Hepatic stellate cell (primary cell): ENCODE measurements at regions not wholly inside any gene's neighbourhood (a gene's known extent, or its start where the extent isn't known, plus 50 kb on each side); places are given as distances from the start of the nearest gene placed in this dataset.

ENCODE experiments used
- DNase-seq: peaks from one replicate; pipeline ENCODE4 v3.0.0; 2011; ENCODE audit warnings: low spot score

DNA sequence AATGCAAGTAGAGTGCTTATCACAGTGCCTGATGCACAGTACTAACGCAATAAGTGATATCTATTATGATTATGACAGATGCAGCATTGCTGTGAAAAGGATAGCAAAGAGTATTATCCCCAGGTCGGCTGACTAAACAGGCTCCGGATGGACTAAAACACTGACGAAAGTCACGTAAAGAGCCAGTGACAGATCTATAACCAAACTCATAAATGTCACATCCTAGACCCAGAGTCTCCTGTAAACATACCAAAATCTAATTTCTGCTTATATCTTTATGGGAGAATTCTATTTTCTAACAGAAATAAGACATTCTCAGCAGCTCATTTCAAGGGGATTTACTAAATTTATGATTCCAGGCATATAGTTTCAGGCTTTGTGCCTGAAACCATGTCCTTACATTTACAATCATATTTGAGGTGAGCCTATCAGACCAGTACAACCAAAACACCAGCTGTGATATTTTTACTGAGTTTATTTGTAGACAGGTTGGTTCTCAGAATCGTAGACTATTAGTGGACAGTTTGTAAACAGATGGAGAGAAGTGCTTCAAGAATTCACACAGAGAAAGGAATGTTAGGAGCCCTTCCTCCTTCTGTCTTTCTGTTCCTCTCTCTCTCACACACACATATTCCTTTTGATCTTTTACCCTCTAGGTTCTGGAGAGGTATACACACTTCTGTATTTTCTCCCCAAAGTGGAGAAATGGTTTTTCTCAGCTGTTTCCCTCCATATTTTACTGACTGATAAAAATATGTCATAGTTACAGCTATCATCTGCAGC is 52.4 kb upstream of the WDR26 start:
- DNase-seq = no peak

- no peak for DNase-seq
Observed at GRCh38 chr1:224488806-224489499, 54.4 kb upstream of the WDR26 start.

- no peak for DNase-seq
Observed at GRCh38 chr1:224489534-224490365, 55.2 kb upstream of the WDR26 start.

- DNase-seq = no peak
Observed at GRCh38 chr1:224490549-224491537, 56.2 kb upstream of the WDR26 start.

GRCh38 chr1:224492015-224492414 is 57.4 kb upstream of the WDR26 start:
- no peak for DNase-seq

DNA sequence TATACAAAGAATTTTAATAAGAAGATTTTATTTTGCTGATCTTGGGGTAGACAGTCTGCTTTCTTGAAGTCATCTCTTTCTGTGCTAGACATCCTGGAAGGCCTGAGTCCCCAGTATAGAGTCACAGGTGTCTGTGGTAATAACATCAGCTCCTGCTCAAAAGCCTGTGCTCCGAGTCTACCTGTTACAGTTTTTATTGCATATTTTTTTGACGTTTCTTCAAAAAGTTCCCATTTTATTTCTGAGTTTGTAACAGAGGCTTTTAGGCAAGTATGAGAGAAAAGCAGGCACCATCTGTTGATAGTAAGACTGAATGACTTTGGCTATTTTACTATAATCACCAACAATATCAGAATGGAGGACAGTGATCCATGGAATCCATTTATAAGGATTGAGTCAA is 58.0 kb upstream of the WDR26 start:
- no peak for DNase-seq

- no peak for DNase-seq
Observed at GRCh38 chr1:224493269-224493668, 58.7 kb upstream of the WDR26 start.

DNA sequence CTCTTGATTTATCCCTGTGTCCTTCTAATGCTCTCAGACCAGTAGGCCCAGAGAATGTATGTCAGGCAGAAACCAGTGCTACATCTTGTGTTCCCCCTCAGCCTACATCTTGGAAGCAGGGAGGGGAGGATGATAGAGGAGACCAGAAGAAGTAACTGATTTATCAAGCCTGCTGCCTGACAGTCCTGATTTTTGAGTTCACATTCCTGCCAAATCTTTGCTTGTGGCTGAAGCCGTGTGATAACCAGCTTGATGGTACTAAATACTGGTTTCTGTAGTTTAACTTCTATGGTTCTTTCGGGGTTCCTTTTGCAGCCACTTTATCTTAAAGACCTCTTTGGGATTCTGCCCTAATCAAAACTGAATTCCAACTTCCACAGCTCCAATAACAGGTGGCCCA is 59.7 kb upstream of the WDR26 start:
- DNase-seq = no peak

DNA sequence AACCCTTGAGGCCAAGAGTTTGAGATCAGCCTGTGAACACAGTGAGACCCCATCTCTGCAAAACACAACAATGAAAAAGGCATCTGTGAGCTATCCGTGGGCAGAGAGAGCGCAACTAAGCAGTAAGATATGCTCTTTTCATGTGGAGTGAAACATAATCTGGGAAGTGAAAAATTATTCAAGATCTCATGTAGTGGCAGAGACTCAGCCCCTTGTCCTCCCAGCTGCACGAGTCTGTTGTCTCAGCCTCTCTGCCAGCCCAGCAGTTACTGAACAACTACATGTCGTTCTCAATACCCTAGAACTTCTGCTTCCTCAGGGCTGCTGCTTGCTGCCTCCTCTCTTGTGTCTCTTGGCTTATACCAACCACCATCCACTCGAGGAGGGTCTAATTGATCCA is 61.3 kb upstream of the WDR26 start:
- no peak for DNase-seq

- DNase-seq = no peak
Observed at GRCh38 chr1:224496826-224497225, 62.2 kb upstream of the WDR26 start.

- peak; percentile 81 for DNase-seq
Observed at GRCh38 chr1:224497714-224498573, 63.3 kb upstream of the WDR26 start.

DNA sequence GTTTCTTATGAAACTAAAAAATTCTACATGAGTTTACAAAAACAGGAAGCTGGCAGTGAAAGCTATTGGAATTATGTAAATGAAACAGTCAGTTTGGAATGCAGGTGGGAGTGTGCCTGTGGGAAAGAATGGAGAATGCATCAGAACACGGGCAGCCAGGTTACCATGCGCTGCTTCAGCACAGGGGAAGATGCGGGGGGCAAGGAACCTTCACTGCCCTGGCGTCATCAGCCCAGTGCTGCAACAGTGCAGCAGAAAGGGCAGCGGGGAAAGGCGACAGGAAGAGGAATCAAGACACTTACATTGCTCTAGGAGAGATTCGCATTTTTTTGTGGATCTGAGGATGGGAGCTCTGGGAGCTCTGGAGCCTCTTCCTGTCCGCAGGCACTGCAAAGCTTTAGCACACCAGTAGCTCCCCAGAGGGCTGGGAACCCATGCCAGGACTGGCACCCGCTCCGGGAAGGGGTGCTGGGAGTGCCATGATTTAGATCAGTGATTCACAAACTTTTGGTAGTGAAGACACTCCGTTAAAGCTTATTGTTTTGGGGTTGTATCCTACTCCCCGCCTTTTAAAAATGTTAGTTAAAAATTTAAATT is 64.1 kb upstream of the WDR26 start:
- peak; percentile 45 for DNase-seq

DNA sequence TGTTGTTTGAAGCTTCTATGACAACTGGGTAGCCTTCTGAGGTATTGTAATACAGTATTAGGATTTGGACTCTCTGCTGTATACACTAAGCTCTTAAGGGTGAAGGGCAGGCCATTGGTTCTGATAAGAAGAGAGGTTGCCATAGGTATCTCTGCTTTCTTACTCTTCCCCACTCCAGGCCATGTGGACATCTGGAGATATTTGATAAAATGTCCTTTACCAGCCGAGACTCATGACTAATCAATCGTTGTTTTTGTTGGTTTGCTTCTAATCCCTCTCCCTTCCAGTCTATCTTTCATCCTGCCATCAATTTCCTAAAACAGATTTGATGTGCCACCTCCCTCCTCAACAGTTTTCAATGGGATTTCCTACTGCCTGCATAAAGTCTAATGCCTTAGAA is 64.6 kb upstream of the WDR26 start:
- DNase-seq = no peak

- no peak for DNase-seq
Observed at GRCh38 chr1:224500796-224501195, 66.2 kb upstream of the WDR26 start.

- no peak for DNase-seq
Observed at GRCh38 chr1:224501836-224502235, 67.2 kb upstream of the WDR26 start.

DNA sequence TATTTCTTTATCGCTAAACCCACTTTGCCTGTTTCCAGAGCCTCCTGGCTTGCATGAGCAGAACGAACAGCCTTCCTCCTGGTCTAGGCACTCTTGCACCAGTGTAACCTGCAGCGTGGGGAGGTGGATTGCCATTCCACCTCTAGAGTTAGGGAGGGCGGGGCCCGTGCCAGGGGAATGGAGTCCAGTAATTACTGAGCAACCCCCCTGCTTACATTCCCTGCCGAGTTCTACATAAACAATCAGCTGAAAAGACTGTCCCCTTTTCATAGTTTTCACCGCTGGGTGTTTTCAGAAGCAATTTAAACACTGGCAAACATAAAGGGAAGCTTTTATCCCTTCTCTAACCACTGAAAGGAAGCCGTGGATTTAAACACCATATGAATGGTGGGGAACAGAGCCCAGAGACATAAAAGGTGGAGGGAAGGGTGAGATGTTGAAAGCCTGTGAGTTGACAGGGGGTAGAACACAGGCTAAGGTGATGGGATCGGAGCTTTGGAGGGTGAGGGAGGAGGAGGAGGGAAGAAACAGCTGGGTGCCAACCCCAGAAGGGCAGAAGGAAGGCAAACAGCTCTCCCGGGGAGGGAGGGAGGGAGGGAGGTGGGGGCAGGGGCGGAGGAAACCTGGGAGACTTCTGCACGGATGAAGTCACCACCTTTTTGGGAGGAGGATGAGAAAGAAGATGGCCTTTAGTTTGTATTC is 68.0 kb upstream of the WDR26 start:
- no peak for DNase-seq

DNA sequence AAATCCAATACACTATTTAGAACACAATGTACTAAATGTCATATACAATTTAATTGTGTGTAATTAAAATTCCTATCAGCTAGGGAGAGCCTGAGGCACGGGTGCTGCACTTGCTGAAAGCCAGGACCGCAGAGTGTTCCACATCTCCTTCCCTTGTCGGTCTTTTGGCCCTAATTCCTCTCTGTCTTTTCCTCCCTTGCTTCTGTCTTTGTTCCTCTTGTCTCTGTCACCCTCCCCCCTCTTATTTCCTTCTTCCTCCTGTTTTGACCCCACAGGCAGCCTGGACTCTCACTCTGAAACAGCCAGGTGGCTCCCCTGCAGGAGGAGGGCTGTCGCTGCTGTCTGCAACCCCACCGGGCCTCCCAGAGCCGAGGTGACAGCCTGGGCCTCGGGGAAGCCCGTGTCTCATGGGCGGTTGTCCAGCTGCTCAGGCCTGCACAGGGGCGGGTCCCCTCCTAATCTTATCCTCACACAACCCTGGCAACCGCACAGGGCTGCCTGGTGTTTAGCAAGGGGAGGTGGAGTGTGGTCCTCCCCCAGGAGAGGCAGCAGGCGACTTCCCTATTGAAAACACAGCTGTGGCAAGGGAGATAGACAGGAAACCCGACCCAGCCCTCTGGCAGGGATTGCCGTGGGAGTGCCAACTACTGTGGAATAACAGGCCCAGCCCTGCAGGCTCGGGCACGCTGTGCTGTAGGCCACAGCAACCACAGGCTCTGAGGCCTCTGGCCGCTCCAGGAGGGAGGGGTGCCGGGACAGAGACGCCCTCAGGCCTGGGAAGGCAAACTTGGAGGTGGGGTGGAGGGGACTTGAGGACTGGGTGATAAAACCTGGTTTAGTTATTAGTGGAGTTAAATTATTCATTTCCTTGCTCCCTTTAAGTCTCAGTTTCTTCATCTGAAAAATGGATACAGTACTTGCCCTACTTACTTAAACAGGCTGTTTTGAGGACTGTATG is 68.8 kb upstream of the WDR26 start:
- peak; percentile 92 for DNase-seq

DNA sequence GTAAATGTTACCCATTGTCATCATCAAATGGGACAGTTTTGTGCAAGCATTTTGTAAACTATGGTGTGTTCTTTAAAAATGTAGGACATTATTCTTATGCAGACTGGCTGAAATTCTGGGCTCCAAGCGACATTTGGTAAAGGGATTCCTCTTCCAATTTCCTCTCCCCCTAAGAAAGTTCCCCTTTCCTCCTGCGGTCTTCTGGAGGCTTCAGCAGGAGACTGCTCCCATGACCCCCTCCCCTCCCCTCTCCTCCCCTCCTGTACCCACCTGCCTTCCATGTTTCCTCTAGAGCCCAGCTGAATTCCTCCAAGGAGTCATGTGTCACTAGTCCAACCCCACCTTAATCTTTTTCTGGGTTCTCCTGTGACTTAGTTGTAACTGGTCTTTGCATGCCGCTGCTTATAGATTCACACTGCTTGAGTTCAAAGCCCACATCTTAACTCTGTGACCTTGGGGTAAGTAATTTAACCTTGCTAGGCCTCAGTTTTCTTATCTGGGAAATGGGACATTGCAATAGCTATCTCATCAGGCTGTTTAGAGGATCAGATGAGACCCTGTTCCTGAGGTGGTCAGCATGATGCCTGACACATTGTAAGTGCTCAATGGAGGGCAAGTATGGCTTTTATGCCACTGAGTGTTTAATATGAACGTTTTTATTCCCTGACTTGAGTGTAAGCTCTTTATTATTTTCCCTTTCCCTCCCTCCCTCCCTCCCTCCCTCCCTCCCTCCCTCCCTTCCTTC is 69.9 kb upstream of the WDR26 start:
- DNase-seq = no peak
